GM12865 (cell line): ENCODE measurements at regions not wholly inside any gene's neighbourhood (a gene's known extent, or its start where the extent isn't known, plus 50 kb on each side); places are given as distances from the start of the nearest gene placed in this dataset.

Source experiments
- DNase-seq: peaks from one replicate; pipeline ENCODE4 v3.0.0; 2010; ENCODE audit warnings: low read depth
- H3K4me3 ChIP-seq: 2 replicates; pipeline ENCODE4 v1.5.1; 2011; ENCODE audit warnings: mild to moderate bottlenecking, low read depth, low read length, control low read depth
- CTCF ChIP-seq: IDR thresholded peaks from 2 replicates; pipeline ENCODE4 v1.5.1; 2011; ENCODE audit warnings: low read length, control low read depth, low read depth, inconsistent platforms; ENCODE audit not compliant: insufficient read depth; ENCODE audit errors: missing control alignments

- no peak for DNase-seq
- TF ChIP-seq CTCF: no peak
- H3K4me3 ChIP-seq: no peak overlapping the region
Observed at GRCh38 chr6:160891690-160892089, 99.9 kb upstream of the MAP3K4 start.

- no peak for TF ChIP-seq CTCF
- no peak overlapping the region for H3K4me3 ChIP-seq
- DNase-seq: no peak
Observed at GRCh38 chr6:160895562-160895961, 96.0 kb upstream of the MAP3K4 start.

DNA sequence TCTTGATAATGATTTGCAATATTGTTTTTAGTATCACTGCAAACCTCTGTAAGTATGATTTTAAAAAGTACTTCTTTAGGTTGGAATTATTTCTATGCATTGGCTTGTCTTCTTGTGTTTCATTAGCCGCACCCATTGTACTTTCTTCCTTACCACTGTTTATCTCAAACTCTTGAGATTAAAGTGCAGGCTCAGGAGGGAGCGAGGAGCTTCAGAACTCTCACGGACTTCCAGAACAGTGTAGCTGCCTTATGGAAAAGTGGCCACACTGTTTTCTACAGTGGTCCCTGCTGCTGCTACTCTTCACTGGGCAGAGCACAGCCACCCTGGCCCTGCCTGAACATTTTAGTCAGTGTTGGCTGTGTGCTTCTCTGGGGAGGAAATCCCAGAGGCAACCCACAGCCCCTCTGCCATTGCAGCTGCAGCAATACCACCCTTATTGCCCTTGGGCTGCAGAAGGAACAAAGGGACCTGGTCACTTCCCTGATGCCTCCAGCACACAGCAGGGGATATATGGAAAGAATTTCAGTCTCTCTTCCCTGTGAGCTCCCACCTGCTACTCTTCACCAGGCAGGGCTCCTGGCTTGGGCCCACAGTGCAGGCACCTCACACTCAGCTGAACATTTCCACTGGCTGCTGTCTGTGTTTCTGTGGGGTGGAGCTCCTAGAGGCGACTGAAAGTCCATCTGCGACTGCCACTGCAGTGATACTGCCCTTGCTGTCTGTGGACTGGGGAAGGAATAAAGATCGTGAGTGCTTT is 91.7 kb upstream of the MAP3K4 start:
- no peak for TF ChIP-seq CTCF
- DNase-seq: no peak
- H3K4me3 ChIP-seq: no peak overlapping the region

GRCh38 chr6:160911949-160912348 is 79.6 kb upstream of the MAP3K4 start:
- no peak for TF ChIP-seq CTCF
- H3K4me3 ChIP-seq: no peak overlapping the region

DNA sequence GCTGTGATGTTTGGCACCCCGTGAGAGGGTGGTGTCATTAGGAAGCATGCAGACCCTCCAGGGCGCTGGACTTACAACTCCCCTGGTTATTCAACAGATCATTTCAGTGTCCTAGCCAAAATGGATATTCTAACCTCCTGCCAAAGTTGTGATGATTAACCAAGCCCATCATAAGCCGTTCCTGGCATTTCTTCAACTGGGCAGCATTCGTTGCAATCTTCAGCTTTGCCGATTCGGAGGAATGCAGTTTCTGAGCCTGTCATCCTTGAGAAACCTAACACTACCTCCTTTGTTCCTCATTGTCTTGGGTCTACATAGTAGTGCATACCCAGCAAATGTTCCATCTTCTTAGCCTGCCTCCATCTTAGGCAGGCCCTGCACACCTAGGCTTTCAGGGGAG is 79.2 kb upstream of the MAP3K4 start:
- TF ChIP-seq CTCF: no peak
- no peak for DNase-seq
- H3K4me3 ChIP-seq: no peak overlapping the region

More at GRCh38 chr6:160911949-160912348, 79.6 kb upstream of the MAP3K4 start:
- no peak for DNase-seq

DNA sequence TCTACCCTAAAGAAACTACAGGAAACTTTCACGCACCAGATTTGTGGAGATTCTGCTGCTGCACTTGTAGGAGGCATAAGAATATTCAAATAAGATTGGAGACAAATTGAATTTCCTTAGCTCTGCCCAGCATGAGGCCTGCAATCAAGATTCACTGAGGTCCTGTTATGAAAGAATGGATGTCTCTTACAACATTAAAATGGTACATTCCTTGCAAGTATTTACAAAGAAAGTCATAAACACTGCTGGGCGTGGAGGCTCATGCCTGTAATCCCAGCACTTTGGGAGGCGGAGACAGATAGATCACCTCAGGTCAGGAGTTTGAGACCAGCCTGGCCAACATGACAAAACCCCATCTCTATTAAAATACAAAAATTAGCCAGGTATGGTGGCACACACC is 74.0 kb upstream of the MAP3K4 start:
- no peak overlapping the region for H3K4me3 ChIP-seq
- no peak for TF ChIP-seq CTCF
- DNase-seq: no peak
